GM19240 (cell line): ENCODE measurements at regions not wholly inside any gene's neighbourhood (a gene's known extent, or its start where the extent isn't known, plus 50 kb on each side); places are given as distances from the start of the nearest gene placed in this dataset.

Experiments
- DNase-seq: peaks from one replicate; pipeline ENCODE4 v3.0.0; 2011; ENCODE audit warnings: low spot score; ENCODE audit not compliant: insufficient read length

- no peak for DNase-seq
These were observed 379.3 kb upstream of the DCN start for GRCh38 chr12:91561958-91562325.

- DNase-seq = no peak
These were observed 378.8 kb upstream of the DCN start for GRCh38 chr12:91561301-91561957.

GRCh38 chr12:91556909-91557308 lies 374.3 kb upstream of the DCN start:
- no peak for DNase-seq

GRCh38 chr12:91555436-91556415 lies 373.1 kb upstream of the DCN start:
- DNase-seq = no peak

GRCh38 chr12:91551927-91552326 lies 369.3 kb upstream of the DCN start:
- DNase-seq = no peak

- DNase-seq = no peak
These were observed 368.6 kb upstream of the DCN start for GRCh38 chr12:91551242-91551641.

GRCh38 chr12:91542666-91543065 lies 360.0 kb upstream of the DCN start:
- no peak for DNase-seq

- no peak for DNase-seq
These were observed 359.4 kb upstream of the DCN start for GRCh38 chr12:91542067-91542466.

- no peak for DNase-seq
These were observed 355.8 kb upstream of the DCN start for GRCh38 chr12:91538418-91538817.

- DNase-seq = no peak
These were observed 350.7 kb upstream of the DCN start for GRCh38 chr12:91533366-91533765.

GRCh38 chr12:91529829-91530228 lies 347.2 kb upstream of the DCN start:
- no peak for DNase-seq

GRCh38 chr12:91523831-91524230 lies 341.2 kb upstream of the DCN start:
- no peak for DNase-seq

GRCh38 chr12:91516695-91517047 lies 334.1 kb upstream of the DCN start:
- DNase-seq = no peak

- no peak for DNase-seq
These were observed 333.5 kb upstream of the DCN start for GRCh38 chr12:91515944-91516694.

- no peak for DNase-seq
These were observed 330.7 kb upstream of the DCN start for GRCh38 chr12:91513313-91513712.

- DNase-seq = no peak
These were observed 329.3 kb upstream of the DCN start for GRCh38 chr12:91511795-91512420.

- no peak for DNase-seq
These were observed 325.1 kb upstream of the DCN start for GRCh38 chr12:91507754-91508153.

GRCh38 chr12:91506452-91506851 lies 323.8 kb upstream of the DCN start:
- no peak for DNase-seq

GRCh38 chr12:91505006-91505405 lies 322.4 kb upstream of the DCN start:
- no peak for DNase-seq

GRCh38 chr12:91502208-91502607 lies 319.6 kb upstream of the DCN start:
- no peak for DNase-seq

- DNase-seq = no peak
These were observed 313.7 kb upstream of the DCN start for GRCh38 chr12:91496337-91496736.

GRCh38 chr12:91493308-91493707 lies 310.7 kb upstream of the DCN start:
- no peak for DNase-seq
